HUDEP-2 (cell line): ENCODE measurements at regions not wholly inside any gene's neighbourhood (a gene's known extent, or its start where the extent isn't known, plus 50 kb on each side); places are given as distances from the start of the nearest gene placed in this dataset.
"Not testable (repeated sequence)": the region's sequence is repeated elsewhere in the genome, so short reads cannot be mapped to it uniquely, and the experiment has no call there.

Experiments
- DNase-seq, 76 experiments: peaks; one replicate each; lab custom pipeline; 2025; ENCODE audit not compliant: unreplicated experiment in 76 of 76; lab: John Stamatoyannopoulos, UW

DNA sequence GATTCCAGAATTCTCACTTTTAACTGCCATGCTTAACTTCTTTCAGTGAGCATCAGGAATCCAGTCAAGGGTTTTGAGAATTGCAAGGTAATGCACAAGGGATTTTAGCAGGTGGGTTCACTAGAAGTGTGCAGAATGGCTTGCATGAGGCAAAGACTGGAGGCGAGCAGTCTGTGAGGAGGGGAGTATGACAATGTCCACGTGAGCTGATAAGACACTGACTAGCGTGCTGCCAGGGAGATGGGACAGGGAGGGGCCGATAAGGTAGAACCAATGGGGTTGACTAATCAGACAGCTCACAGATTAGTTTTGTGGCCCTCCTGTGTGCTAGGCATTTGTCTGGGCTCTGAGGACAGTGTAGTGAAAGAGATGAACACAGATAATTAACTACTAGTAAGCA, 102.0 kb upstream of the DAZL start:
- peak in 8 of 76 experiments; percentile 1 to 45 (median 12) for DNase-seq

DNA sequence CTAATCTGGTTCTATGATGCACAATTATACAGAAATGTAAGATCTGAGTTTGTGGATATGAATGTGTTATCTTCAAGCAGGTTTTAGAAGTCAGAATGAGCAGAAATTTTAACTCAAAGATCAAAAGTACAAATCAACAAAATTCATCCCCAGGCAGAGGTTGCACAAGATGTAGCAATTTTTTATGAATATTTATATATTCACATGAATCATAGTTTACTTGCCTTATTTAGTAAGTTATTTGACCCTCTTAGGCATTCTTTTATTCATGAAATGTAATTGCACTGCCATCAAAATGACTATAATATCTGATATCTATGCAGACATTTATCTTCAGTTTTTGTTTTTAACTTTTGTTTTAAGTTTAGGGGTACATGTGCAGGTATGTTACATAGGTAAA, 103.1 kb upstream of the DAZL start:
- DNase-seq, result no peak

DNA sequence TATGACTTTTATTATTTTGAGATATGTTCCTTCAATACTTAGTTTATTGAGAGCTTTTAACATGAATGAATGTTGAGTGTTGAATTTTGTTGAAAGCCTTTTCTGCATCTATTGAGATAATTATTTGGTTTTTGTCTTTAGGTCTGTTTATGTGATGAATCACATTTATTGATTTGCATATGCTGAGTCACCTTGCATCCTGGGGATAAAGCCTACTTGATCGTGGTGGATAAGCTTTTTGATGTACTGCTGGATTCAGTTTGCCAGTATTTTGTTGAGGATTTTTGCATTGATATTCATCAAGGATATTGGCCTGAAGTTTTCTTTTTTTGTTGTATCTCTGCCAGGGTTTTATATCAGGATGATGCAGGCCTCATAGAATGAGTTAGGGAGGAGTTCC, 106.5 kb upstream of the DAZL start:
- DNase-seq, result not testable (repeated sequence)

DNA sequence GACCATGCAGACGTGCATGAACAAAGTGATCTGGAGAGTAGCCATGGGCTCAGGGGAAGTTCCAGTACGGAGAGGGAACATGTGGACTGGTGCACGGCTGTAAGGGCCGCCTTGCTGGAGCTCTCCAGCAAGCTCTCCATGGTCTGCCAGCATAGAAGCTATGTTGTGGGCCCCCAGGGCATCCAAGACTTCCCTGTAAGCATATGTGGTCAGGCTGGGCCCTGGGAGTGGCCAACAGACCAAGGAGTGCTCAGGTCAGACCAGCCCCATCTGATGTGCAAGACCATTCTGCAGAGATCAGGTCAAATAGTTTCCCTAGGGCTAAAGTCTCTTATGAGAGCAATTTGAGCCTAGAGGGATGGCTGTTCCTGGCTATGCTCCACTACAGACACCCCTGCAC, 110.1 kb upstream of the DAZL start:
- DNase-seq, result no peak

DNA sequence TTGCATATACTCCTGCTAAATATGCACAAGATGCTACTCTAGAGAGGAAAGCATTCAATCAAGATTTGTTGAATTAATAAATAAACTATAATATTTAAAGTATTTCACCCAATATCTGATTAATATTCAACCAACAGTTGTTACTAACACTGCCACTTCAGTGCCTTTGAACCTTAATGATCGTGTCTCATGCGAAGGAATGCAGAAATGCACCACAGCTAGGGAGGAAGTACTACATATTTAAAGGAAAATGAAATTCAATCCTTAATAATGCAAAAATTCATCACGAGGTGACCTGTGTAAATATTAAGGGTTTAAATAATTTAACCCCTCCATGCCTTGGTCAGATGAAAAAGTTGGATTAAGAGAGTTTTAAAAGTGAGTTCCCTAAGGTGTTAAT, 114.2 kb upstream of the DAZL start:
- no peak for DNase-seq

DNA sequence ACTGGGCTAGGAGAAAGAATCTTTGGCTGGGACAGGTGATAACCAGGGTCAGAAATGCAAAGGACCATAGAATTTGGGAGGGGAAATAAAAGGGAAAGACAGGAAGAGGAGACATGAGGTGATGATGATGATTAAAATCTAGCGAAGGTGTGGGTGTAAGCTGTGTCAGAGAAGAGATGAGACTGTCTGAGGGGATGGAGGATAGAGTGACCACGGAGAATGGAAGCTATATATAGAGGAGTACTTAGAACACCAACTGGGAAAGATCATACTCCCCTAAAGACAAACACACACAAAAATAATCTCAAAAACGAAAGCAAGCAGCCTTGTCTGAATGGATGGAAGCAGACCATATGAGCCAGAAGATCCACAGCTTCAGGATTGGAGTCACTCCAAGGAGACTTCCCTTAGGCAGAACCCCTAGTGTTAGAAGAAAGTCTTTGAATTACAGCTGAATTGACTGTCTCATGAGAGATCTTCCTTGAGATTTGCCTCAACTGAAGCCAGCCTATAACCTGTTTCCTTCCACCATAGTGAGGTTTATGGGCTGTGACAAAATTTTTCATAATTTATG, 115.2 kb upstream of the DAZL start:
- no peak for DNase-seq

DNA sequence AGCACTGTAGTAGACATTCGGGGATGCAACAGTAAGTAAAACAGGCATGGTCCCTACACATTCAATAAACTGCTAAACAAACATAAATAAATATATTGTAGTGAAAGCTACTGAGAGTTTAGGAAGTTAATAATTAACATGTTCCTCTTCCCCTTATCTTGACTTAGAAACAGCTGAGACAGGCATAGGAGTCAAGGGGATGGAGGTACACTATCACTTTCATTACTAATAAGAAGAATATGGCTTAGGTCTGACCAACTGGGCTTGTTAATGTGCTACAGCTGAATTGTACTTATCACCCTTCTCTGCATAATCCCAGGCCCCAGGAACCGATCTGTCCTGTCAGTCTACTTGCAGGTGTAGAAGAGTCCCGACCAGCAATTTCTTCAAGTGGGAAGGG, 116.3 kb upstream of the DAZL start:
- DNase-seq, result no peak

DNA sequence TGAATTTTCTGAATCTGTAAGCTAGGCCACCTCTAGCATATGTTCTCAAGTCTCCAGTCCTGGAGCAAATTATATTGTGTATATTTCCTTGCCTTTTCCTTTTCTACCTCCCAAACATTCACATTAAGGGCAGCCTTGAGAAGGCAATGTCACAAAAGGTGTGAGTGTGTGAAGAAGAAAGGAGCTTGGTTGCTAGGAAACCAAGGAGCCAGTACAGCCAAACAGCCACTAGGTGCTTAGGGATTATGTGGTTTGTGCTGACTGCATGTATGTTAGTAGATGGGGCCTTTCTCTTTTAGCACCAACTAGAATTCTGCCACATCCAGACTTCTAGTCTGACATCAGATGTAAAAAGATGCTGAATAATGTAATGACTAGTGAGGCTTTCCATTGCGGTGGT, 118.8 kb upstream of the DAZL start:
- DNase-seq, result no peak

DNA sequence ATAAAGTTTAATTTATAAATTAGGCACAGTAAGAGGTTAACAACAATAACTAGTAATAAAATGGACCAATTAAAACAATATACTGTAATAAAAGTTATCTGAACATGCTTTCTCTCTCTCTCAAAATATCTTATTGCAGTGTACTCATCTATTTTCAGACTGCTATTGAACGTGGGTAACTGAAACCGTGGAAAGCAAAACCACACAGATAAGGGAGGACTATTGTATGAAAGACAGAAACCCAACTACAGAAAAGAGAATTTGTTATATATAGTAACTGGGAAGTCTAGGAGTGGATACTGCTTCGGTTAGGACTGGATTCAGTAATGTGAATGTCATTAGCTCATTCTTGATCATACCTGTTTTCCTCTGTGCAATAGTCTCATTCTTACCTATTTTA, 119.3 kb upstream of the DAZL start:
- no peak for DNase-seq

DNA sequence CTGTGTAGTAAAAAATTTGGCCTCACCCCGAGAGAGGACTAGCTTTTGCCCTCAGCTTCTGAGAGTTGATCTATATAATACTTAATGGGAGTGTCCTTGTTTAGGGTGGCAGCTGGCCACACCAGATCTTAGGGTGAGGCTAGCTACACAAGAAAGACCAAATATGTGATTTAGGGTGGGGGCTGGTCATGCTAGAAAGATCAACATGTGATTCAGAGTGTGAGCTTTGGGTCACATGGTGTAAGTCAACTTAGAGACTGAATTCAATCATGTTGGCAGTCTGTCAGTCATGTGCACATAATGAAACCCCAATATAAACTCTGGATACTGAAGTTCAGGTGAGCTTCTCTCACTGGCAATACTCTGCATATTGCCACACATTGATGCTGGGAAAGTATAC, 120.7 kb upstream of the DAZL start:
- no peak for DNase-seq

DNA sequence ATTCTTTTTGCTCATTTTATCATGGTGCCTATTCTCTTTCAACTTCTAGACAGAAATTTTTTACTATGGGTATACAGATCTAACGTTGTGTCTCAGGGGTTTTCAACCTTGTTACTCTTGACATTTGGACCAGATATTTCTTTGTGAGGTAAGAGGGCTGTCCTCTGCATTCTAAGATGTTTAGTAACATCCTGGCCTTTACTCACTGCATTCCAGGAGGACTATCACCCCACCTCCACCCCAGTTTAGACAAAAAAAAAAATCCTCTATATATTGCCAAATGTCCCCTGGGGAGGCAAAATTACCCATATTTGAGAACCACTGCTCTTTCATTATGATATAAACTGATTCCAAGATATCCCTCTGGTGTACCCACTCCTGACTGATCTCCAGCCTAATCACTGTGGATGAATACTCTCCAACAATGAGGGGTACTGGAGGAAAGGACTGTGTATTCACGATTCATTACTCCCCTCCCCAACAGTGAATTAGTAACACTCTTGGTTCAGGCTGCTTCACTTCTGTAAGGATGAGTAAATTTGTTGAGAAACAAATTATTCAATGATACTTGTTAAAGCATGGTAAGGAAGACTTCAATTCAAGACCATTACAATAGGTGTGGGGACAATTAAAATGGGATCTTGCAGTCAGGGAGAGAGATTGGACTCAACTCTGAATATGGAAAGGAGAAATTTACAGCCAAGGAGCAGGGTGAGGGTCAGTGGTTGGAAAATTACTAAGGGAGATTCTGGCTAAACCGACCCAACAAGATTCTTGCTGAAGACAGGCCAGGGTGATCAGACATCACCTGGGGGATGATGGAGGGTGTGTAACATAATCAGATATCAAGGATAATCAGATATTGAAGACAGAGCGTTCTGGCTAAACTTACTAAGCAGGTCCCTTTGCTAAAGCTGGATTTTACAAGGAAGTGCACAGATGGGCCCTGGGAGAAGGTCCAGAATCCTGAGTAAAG, 123.8 kb upstream of the DAZL start:
- no peak for DNase-seq

DNA sequence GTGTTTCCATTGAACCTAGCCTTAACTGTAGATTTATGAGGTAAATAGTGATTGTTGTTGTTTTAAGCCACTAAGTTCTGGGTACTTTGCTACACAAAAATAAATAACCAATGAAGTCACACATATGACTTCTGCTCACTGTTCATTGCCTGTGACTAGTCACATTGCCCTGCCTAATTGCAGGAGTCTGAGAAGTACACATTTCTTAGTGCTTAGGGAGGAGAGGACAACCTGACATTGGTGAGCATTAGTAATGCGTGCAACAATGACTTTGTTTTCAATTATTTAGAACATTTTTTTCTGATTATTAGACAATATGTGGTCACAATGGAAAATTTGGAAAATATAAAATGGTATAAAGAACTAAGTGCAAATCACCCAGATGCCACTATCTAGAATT, 133.2 kb upstream of the DAZL start:
- DNase-seq, result no peak

DNA sequence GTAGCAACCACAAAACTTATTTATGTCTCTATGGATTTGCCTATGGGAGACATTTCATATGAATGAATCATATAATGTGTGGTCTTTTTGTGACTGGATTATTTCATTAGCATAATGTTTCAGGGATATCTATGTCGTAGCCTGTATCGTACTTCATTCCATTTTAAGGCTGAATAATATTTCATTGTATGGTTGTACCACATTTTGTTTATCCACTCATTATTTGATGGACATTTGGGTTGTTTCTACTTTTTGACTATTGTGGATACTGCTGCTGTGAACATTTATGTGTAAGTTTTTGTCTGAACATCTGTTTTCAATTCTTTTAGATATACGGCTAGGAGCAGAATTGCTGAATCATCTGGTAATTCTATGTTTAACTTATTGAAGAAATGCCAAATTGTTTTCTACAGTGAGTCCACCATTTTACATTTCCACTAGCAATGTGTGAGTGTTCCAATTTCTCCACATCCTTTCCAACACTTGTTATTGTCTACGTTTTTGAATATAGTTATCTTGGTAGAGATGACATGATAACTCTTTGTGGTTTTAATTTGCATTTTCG, 134.4 kb upstream of the DAZL start:
- DNase-seq, result no peak

DNA sequence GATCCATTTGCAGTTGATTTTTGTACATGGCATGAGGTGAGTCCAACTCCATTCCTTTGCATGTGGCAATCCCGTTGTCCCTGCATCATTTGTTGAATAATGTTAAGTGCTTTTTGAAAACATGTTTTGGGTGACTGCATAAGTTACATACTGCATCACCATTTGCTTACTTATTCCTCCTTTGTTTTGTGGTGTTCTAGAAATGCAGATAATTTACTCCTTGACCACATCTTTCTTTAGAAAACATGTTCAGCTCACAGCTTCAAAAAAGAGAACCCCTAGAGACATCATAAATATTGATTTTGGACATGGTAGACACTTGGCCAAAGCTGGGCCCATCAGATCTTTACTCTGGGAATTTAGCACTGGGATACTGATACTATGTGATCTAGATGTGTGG, 135.3 kb upstream of the DAZL start:
- no peak for DNase-seq

DNA sequence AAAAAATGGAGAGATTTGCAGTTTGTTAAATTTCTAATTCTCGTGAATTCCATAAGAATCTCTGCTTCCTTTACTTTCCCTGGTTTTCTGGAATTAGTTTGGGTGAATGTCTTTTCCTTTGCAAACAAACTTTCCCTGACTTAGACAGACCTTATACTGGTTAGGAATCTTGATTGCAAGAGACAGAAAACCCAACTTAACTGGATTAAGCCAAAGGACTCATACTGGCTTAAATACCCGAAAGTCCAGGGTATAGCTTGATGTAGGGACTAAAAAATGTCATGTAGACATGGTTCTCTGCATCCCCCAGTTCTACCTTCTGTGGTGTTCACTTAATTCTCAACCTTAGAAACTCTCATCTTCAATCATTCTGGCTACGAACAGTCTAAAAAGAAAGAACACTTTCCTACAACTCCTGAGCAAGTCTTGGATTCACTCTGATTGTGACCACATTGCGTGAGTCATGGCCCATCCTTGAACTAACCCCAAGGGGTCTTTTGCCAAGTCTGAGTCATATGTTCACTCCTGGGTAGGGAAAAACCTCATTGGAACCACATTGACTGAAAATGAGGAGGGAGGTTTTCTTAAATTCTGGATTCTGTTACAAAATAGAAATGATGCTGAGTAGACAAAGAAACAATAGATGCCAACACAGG, 136.0 kb upstream of the DAZL start:
- no peak for DNase-seq

DNA sequence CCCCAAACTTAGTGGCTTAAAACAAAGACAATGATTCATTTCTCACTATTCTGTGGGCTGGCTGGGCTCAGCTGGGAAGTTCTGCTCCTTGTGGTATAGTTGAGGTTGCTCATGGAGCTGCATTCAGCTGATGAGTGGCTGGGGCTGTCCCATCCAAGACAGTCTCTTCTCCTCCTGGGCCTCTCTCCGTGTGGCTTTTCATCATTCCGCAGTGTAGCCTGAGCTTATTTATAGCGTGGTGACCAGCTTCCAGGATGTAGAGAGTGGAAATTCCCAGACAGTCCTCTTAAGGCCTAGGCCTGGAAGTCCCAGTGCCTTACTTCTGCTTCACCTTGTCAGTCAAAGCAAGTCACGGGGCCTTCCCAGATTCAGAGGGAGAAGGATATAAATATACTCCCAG, 136.7 kb upstream of the DAZL start:
- no peak for DNase-seq

DNA sequence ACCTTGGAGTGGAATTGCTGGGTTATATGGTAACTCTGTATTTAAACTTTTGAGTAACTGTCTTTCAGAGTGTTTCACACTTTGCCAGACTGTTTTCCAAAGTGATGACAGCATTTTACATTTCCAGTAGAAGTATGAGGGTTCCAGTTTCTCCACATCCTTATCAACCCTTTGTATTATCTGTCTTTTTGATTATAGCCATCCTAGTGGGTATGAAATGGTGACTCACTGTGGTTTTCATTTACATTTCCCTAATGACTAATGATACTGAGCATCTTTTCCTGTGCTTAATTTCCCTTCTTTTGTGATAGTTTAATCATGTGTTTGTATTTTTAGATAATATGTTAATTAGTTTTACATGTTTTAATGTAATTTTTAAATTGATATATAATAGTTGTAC, 138.1 kb upstream of the DAZL start:
- DNase-seq, result no peak

DNA sequence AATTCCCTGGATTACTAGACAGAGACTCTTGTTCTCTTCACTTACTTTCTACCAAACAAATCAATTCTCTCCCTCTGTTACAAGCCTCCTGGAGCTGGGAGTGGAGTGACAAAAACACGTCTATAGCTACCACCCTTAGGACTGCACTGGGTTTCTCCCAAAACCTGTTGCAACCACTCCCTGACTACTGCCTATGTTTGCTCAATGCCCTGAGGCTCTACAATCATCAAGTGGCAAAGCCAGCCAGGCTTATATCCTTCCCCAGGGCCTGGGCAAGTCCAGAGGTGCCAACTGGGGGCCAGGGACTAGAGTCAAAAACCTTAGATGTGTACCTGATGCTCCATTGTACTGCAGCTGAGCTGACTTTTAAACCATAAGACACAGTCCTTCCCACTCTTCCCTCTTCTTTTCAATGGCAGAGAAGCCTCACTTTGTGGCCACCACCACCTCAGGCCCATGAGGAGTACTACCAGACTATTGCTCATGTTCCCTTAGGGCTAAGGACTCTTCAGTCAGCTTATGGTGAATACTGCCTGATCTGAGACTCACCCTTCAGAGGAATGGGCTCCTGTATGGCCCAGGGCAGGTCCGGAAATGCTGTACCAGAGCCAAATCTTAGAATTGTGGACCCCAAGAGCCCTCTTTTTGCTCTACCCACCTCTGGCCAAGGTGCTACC, 125.4 kb upstream of the PLCL2 start:
- no peak for DNase-seq

DNA sequence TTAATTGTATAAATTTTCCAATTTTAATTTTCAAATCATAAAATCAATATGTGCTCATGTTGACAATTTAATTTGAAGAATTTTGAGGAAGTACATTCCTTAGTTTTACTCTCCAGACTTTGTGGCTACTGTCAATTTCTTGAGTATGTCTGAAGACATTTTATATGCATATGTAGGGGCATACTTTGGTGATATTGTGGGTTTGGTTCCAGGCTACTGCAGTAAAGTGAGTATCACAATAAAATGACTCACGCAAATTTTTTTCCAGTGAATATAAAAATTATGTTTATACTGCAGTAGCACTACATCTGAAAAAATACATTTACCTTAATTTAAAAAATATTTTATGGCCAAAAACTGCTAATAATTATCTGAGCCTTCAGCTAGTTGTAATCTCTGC, 123.2 kb upstream of the PLCL2 start:
- DNase-seq, result no peak

DNA sequence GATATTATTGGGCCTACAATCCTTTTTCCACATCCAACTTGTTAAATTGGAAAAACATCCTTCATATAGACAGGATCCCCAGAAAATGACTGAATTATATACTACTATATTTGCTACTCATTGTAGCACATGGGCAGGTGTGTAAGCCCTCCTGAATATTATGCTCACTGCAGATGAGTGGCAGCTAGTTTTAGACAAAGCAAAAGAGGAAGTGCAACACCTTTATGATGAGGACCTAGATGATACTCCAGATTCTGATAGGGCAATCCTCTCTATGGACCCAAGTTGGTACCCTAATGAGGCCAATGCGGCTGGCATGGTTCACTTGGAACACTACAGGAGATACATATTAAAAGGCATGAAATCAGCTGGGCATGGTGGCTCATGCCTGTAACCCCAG, 119.1 kb upstream of the PLCL2 start:
- DNase-seq, result no peak

DNA sequence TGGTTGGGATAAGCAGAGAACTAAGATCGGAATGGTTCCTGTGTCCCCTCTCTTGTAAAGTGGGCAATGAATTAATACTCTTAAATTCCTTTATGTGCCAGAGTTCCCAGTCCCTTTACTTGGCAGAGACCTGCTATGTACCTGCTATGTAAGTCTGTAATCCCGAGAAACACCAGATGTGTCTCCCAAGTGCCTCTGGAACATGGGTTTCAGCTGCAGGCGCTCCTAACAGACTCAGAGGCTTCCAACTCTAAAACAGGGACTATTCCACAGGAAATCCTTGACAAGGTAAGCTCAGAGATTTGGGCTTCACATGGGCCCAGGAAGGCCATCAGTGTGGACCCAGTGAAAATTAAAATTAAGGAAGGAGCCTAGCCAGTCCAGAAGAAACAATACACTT, 117.7 kb upstream of the PLCL2 start:
- no peak for DNase-seq
